ENCODE measurements at regions not wholly inside any gene's neighbourhood (a gene's known extent, or its start where the extent isn't known, plus 50 kb on each side); places are given as distances from the start of the nearest gene placed in this dataset.

DNA sequence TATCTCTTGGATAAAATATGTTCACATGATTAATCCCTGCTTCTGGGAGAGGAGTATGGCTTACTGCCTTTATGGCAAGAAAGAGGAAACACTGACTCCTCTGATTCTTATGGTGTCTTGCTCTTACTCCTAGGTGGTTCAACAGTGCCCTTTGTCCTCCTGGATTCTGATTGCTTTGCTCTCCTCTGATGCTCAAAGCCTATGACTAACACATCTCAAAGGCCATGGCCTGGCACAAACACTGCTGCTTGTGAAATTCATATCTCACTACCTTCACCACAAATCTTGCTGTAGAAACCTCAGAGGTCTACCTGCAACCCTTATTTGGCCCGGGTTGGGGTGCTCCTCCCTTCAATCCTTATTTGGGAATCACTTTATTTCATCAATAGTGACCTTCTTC, 217.2 kb downstream of the C12orf50 start:
- Histone ChIP-seq H3K4me3 (ENCODE audit: low read depth, low read length) (no peak overlapping the region), H3K27me3 (ENCODE audit: control insufficient read depth, insufficient read depth, low read length) (no peaks in the 10 kb centered on the region), H3K36me3 (ENCODE audit: control insufficient read depth, insufficient read depth, low read length) (no peaks in the 10 kb centered on the region)
- no peak for TF ChIP-seq CTCF (IDR thresholded peaks at IDR 0.05; ENCODE audit: insufficient read depth, low read length, poor library complexity, severe bottlenecking)
- DNase-seq (ENCODE audit: low read depth), result no peak

DNA sequence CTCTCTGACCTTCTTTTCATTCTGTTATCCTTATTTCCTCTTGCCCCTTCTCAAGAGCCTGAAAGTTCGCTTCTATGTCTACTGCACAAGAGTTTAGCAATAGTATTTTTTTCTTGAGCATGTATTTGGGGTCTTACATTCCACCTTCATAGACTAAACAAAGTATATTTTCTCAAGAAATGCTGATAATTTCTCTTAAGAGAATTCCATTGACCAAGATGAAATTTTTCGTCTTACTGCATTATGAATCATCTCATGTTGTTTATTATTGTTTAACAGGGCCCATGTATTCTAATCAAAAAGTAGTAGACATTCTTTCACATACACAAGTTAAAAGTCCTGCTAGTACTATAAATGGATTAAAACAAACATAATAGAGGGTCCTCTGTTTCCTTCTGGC, 219.3 kb downstream of the C12orf50 start:
- no peak for TF ChIP-seq CTCF (IDR thresholded peaks at IDR 0.05; ENCODE audit: insufficient read depth, low read length, poor library complexity, severe bottlenecking)
- no peak overlapping the region for H3K4me3 ChIP-seq (ENCODE audit: low read depth, low read length)
- no peaks in the 10 kb centered on the region for H3K27me3 ChIP-seq (ENCODE audit: control insufficient read depth, insufficient read depth, low read length)
- H3K36me3 ChIP-seq (ENCODE audit: control insufficient read depth, insufficient read depth, low read length), result no peaks in the 10 kb centered on the region
- no peak for DNase-seq (ENCODE audit: low read depth)

DNA sequence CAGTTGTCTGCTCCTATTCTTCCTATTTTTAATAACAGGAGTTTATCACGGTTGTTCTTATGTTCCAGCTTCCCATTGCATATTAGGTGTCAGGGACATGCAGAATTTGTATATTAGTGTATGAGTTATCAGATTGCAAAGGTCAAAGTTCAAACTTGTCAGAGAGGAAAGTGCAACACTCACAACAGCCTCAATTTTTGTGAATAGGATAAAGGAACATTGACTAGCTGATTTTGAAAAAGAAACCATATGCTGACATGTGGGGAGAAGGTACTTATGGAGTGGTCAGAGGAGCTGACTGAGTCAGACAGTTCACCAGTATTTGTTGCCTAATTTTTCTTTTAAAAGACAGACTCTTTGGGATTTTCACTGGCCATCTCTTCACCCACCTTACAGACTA, 222.1 kb downstream of the C12orf50 start:
- Histone ChIP-seq H3K27me3 (ENCODE audit: control insufficient read depth, insufficient read depth, low read length) (no peaks in the 10 kb centered on the region), H3K36me3 (ENCODE audit: control insufficient read depth, insufficient read depth, low read length) (no peaks in the 10 kb centered on the region), H3K4me3 (ENCODE audit: low read depth, low read length) (no peak overlapping the region)
- DNase-seq (ENCODE audit: low read depth), result no peak
- TF ChIP-seq CTCF (IDR thresholded peaks at IDR 0.05; ENCODE audit: insufficient read depth, low read length, poor library complexity, severe bottlenecking), result no peak

DNA sequence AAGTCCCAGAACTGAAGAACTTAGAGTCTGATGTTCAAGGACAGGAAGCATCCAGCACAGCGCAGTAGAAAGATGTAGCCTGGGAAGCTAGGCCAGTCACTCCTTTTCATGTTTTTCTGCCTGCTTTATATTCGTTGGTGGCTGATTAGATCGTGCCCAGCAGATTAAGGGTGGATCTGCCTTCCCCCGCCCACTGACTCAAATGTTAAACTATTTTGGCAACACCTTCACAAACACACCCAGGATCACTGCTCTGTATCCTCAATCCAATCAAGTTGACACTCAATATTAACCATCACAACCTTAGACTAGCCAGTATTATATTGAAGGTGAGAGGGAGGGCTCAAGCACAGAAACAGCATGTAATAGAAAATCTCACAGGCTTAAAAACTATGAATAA, 222.9 kb downstream of the C12orf50 start:
- Histone ChIP-seq H3K27me3 (ENCODE audit: control insufficient read depth, insufficient read depth, low read length) (no peaks in the 10 kb centered on the region), H3K36me3 (ENCODE audit: control insufficient read depth, insufficient read depth, low read length) (no peaks in the 10 kb centered on the region), H3K4me3 (ENCODE audit: low read depth, low read length) (no peak overlapping the region)
- no peak for TF ChIP-seq CTCF (IDR thresholded peaks at IDR 0.05; ENCODE audit: insufficient read depth, low read length, poor library complexity, severe bottlenecking)
- no peak for DNase-seq (ENCODE audit: low read depth)

DNA sequence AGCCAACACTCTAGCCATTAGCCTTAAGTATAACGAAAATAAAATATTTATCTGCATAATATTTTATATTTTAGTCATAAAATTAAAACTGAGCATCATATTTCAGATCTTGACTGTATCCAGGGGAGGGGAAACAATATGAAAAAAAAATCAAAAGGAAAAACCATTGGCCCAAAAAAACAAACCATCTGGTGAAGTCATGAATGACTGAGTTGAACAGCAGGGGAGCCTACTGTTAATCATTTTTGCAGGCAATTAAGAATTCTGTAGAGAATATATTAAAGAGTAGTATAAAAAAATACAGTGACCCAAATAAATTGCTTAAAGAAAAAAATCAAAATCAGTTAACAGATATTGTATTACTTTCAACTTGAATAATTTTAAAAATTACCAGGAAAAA, 224.8 kb downstream of the C12orf50 start:
- no peaks in the 10 kb centered on the region for H3K27me3 ChIP-seq (ENCODE audit: control insufficient read depth, insufficient read depth, low read length)
- TF ChIP-seq CTCF (IDR thresholded peaks at IDR 0.05; ENCODE audit: insufficient read depth, low read length, poor library complexity, severe bottlenecking), result no peak

GRCh38 chr12:87802721-87803011, 226.5 kb downstream of the C12orf50 start:
- H3K36me3 ChIP-seq (ENCODE audit: control insufficient read depth, insufficient read depth, low read length), result no peaks in the 10 kb centered on the region
- no peaks in the 10 kb centered on the region for H3K27me3 ChIP-seq (ENCODE audit: control insufficient read depth, insufficient read depth, low read length)
- H3K4me3 ChIP-seq (ENCODE audit: low read depth, low read length), result no peak overlapping the region
- TF ChIP-seq CTCF (IDR thresholded peaks at IDR 0.05; ENCODE audit: insufficient read depth, low read length, poor library complexity, severe bottlenecking), result no peak
- no peak for DNase-seq (ENCODE audit: low read depth)

More for the DNA sequence above, 224.8 kb downstream of the C12orf50 start:
- Histone ChIP-seq H3K36me3 (ENCODE audit: control insufficient read depth, insufficient read depth, low read length) (no peaks in the 10 kb centered on the region), H3K4me3 (ENCODE audit: low read depth, low read length) (no peak overlapping the region)
- no peak for DNase-seq (ENCODE audit: low read depth)
